Fibroblast of mammary gland (primary cell): ENCODE measurements at regions not wholly inside any gene's neighbourhood (a gene's known extent, or its start where the extent isn't known, plus 50 kb on each side); places are given as distances from the start of the nearest gene placed in this dataset.

Experiments used
- DNase-seq: peaks from one replicate; pipeline ENCODE4 v3.0.0-alpha.2; 2010; ENCODE audit warnings: low read depth
- H3K4me3 ChIP-seq: 2 replicates; pipeline ENCODE4 v1.5.1; 2011; ENCODE audit warnings: low read depth, mild to moderate bottlenecking, low read length, moderate library complexity; ENCODE audit not compliant: control insufficient read depth
- TF ChIP-seq, protein P1 (sequence below): conservative IDR thresholded peaks from 2 replicates; pipeline ENCODE4 v1.5.1; 2011; ENCODE audit warnings: low read depth, low read length, inconsistent platforms; ENCODE audit not compliant: control insufficient read depth, insufficient read depth

DNA sequence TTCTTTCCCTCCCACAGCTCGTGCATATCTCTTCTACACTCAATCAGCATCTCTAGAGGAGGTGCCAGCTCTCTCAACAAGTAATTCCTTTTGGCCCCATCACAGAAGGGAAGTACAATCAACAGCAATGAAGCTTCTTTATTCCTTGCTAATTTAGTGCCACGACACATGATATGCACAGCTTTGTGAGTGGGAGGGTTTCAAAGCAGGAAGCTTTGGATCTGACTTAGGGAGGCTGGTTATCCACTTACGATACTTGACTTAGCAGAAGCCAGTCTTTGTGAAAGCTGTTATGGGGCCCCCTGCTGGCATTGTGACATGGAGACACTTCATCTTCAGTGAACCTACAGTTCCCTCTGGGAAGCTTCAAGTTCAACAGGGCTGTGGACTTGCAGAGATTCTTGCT, 81.0 kb downstream of the TMEM100 start:
- H3K4me3 ChIP-seq: no peak overlapping the region
- TF ChIP-seq, protein P1, sequence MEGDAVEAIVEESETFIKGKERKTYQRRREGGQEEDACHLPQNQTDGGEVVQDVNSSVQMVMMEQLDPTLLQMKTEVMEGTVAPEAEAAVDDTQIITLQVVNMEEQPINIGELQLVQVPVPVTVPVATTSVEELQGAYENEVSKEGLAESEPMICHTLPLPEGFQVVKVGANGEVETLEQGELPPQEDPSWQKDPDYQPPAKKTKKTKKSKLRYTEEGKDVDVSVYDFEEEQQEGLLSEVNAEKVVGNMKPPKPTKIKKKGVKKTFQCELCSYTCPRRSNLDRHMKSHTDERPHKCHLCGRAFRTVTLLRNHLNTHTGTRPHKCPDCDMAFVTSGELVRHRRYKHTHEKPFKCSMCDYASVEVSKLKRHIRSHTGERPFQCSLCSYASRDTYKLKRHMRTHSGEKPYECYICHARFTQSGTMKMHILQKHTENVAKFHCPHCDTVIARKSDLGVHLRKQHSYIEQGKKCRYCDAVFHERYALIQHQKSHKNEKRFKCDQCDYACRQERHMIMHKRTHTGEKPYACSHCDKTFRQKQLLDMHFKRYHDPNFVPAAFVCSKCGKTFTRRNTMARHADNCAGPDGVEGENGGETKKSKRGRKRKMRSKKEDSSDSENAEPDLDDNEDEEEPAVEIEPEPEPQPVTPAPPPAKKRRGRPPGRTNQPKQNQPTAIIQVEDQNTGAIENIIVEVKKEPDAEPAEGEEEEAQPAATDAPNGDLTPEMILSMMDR: peak; percentile 83
- DNase-seq: peak; percentile 75

DNA sequence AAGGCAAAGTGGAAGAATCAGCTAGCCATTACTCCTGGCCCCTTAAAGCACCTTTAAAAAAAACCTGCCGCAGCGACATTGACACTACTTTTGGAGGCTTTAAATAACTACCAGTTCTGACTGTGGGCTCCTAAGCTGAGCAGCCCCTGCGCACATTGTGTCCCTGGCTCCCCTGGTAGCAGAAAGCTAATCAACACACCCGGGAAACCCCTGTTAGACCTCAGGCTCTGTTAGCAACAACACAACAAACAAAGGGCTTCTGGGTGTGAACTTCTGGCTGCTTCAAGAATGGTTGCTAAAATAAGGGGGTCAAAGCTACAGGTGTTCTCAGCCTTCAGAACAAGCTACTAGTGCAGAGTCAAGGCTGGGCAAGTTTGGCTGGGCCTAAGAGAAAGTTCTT, 83.6 kb downstream of the TMEM100 start:
- TF ChIP-seq, protein P1: no peak
- no peak for DNase-seq
- no peak overlapping the region for H3K4me3 ChIP-seq

DNA sequence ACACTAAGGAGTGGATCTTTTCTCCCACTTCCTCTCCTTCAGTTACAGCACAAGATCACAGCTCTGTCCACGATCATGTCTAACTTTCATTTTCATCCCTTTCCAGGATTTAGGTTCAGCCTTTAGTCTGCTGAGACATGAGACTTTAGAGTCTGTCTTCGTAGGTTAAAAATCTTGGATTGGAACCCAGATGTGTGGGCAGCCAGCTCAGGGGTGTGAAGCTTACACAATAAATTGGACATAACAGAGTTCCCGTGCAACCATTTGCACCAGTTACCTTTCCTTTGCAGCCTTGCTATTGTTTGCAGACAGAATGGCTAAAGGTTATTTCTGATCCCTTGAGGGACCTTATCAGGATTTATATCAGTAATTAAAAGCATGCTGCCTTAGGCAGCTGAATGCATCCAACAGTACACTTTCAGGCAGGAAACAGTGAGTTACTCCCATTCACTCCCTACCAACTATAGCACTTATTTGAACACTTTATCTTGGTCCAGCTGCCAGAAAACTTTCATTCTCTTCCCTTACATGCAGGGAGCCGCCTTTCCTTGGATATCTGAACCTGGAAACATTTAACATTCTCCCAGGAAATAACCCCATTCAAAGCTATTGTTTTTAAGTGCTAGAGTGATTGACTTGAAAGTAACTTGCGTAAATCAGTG, 87.3 kb downstream of the TMEM100 start:
- DNase-seq: peak; percentile 58
- TF ChIP-seq, protein P1: no peak
- H3K4me3 ChIP-seq: no peak overlapping the region

DNA sequence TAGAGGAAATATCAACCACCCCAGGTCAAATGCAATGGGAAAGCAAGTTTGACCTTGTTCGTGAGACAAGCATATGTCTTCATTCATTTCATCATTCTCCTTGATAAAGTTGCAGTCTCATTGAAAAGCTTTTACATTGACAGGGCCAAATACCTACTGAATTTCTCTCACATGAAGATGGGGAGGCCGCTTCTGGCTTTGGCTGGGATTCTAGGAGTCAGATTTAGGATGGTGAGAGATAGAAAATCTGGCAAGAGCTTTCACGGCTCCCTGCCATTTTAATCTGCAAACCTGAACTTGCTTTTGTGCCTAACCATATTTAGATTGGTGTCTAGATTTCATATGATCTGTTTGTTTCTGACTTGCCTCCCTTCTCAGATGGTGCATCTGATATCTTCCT, 88.0 kb downstream of the TMEM100 start:
- no peak overlapping the region for H3K4me3 ChIP-seq
- DNase-seq: no peak

DNA sequence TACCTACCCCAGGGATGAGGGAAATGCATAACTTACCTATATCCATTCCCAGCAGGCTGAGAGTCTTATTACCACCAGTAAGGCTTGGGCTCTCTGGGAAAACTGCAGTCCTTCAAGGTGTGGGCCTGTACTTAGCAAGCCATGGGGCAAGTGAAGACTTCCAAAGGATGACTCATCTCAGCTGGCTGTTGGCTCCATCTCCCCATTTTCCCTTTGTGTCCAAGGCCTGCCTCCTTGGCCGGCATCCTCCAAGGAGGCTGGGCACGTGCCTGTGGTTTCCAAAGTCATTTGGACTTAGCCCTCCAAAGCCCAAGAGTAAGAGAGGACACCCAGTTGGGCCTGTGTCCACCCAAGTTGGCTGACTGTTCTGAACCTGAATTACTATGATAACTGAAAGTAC, 89.8 kb downstream of the TMEM100 start:
- TF ChIP-seq, protein P1: no peak
- peak; percentile 58 for DNase-seq
- no peak overlapping the region for H3K4me3 ChIP-seq

More for the DNA sequence above, 88.0 kb downstream of the TMEM100 start:
- TF ChIP-seq, protein P1: no peak

DNA sequence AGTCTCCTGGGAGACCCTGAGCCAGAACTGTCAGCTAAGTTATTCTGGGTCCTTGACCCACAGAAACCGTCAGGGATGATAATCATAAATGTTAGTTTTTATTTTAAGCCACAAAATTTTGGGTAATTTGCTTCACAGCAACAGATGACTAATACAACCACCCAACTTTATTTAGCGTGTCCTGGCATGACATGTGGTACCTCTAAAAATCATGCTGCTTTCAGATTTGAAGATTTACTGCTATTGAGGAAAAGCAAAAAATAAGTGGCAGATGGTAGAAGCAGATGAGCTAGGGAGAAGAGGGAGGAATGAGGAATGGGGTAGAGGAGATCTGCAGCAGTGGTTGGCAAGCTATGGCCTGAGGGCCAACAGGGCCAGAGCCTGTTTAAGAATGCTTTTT, 90.4 kb downstream of the TMEM100 start:
- H3K4me3 ChIP-seq: no peak overlapping the region
- no peak for DNase-seq
- TF ChIP-seq, protein P1: no peak

DNA sequence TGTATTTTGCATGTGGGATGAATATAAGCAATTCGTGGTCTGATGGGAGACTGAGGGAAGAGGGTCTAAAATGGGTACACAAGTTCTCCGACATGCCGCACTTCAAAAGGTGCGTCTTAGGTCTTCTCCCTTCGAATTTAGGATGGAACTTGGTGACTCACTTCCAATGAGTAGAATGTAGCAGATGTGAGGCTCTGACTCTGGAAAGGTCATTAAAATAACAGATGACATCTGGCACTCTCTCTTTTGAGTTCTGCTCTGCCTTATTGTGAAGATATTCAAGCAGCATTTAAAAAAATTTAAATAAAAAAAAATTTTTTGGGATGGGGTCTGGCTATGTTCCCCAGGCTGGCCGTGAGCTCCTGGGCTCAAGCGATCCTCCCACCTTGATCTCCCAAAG, 92.7 kb downstream of the TMEM100 start:
- DNase-seq: no peak
- TF ChIP-seq, protein P1: no peak
- no peak overlapping the region for H3K4me3 ChIP-seq
